COLO829 (cell line): ENCODE measurements at regions not wholly inside any gene's neighbourhood (a gene's known extent, or its start where the extent isn't known, plus 50 kb on each side); places are given as distances from the start of the nearest gene placed in this dataset.
"Not testable (repeated sequence)": the region's sequence is repeated elsewhere in the genome, so short reads cannot be mapped to it uniquely, and the experiment has no call there.

Source experiments
- DNase-seq: peaks from one replicate; pipeline ENCODE4 v3.0.0; 2012; ENCODE audit warnings: low spot score

DNA sequence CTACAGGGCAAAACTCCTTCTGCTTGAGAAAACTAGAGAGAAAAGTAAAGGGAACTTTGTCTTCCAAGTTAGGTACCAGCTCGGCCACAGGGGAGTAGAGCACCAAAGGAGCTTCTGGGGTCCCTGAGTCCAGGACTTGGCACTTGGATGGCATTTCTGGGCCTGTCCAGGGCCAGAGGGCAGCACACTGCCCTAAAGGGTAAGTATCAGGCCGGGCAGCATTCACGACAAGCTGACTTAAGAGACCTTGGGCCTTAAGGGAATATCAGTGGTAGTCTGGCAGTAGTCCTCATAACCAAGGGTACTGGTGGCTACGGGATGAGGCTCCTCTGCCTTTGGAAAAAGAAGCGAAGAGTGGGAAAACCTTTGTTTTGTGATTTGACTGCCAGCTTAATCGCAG lies 632.7 kb downstream of the KLHL13 start:
- DNase-seq: no peak

DNA sequence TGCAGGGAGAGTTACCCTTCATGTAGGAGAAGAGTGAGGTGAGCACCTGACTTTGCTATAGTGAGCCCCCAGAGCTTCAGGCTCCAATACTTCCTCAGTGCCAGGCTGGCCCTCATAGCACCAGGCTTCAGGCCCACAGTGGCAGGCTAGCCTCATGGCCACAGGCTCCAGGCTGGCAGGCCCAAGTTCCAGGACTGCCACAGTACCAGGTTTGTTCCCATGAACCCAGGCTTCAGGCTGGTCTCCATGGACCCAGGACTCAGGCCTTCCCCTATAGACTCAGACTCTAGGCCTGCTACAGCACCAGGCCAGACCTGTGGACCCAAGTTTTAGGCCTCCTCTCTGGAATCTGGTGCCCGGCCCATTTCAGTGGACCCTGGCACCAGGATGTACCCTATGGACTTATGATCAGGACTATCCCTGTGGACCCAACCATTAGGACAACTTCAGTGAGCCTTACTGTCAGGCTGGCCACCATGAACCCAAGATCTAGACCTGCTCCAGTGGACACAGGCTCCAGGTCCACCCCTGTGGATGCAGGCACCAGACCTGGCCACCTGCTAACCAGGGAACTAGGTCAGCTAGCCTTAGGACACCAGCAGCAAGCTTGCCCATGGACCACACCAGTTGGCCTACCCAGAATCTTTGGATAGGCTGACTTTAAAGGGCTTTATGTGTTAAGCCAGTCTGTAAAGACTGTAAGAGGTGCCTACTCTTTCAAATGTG lies 658.2 kb downstream of the KLHL13 start:
- no peak for DNase-seq

- DNase-seq: no peak
Observed at GRCh38 chrX:117455787-117456186, 660.8 kb downstream of the KLHL13 start.

DNA sequence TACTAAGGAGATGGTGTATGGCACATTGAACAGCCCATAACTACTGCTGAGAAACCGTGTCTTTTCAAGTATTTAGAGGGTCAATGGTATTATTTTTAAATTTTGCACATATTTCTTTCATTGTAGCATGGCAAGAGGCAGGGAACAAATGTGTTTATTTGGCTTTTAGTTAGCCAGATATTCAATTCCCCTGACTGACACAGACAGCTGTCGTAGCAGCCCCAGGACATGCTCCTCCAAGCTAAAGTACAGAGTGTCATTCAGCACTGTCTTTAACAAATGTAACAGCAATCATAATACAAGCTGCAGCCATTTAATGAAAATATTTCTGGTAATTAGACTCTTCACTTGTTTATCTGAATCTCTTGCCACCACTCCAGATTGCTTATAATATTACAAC lies 687.1 kb downstream of the KLHL13 start:
- no peak for DNase-seq

- DNase-seq: no peak
Observed at GRCh38 chrX:117407449-117408150, 709.0 kb downstream of the KLHL13 start.

- no peak for DNase-seq
Observed at GRCh38 chrX:117400839-117401238, 715.8 kb downstream of the KLHL13 start.

GRCh38 chrX:117400005-117400404 lies 716.6 kb downstream of the KLHL13 start:
- no peak for DNase-seq

DNA sequence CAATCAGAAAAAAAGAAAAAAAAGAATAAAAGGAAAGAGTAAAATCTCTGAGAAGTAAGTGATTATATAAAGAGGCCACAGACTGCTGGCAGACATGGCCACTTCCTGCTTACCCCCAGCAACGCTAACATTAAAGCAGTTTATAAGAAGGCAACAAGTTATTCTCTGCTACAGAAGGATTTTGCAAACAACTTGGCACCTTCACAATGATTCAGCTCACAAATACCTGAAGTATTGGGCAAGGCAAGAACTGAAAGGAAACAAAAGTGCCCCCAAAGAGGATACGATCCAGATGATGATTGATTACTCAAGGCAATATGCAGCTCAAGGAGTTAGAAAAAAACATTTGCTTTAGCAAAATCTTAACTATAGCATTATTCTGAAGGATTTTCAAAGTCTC lies 718.8 kb downstream of the KLHL13 start:
- DNase-seq: no peak

GRCh38 chrX:117394506-117395070 lies 722.0 kb downstream of the KLHL13 start:
- not testable (repeated sequence) for DNase-seq

GRCh38 chrX:117392360-117392759 lies 724.2 kb downstream of the KLHL13 start:
- DNase-seq: not testable (repeated sequence)

DNA sequence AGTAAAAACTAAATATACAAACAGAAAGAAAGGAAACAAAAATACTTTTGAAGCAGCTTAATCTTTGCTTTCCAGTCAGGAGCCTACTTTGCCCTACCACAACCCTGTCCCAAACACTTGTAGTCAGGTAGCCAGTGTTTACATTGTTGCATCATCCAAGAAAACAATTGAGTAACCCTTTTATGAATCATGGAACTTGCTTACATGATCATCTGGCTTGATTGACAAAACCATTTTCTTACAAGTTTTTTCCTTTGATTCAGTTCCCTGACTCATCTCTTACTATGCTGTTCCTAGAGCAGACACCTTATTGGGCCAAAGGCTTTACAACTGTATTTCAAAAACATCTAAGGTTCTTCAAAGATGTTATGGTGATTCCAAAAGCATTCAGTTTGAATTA lies 740.1 kb downstream of the KLHL13 start:
- no peak for DNase-seq

DNA sequence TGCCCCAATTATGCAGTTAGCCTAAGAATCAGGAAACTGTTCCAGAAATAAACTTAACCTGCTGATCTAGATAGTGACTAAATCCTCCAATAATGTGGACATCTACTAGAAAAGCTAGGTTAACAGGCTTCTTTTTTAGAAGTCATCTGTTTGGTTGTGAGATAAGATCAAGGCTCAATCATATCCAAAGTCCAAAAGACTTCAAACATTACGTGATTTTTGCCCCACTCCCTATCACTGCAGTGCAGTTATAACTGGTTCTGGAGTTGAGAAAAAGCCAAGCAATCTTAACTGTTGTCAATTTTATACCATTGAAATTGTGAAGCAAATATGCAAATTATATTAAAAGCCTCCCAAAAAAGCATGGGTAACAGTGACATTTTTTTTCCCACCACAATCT lies 781.4 kb downstream of the KLHL13 start:
- DNase-seq: no peak

DNA sequence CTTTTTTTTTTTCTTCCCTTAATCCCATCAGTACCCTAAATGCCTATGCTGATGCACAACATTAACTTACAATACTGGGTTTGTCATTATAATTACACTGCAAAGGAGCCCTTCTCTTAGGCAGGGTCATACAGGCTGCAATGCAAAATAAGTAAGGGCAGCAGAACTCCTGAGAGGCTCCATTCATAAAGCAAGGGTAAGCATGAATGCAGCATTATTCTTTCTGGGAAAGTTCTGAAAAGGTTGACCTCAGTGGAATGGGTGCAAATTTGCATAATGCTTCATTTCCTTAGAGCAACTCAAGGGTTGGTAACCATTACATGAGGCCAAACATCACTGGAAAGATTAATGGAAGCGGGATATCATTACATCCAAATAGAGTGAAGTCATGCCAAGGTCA lies 789.2 kb downstream of the KLHL13 start:
- peak; percentile 50 for DNase-seq

DNA sequence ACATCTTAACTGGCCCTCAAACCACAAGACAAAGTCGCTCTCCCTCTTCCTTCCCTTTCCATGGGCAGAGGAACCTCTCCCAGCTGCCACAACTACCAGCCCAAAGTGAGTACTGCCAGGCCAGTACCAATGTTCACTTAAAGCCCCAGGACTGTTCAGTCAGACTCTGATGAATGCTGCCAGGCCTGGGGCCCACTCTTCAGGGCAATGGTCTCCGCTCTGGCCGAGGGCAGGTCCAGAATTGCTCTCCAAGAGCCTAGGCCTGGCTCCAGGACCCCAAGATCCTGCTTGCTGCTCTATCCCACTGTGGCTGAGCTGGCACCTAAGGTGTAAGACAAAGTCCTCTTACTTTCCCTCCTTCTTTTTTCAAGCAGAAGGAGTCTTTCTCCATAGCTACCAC lies 790.9 kb downstream of the KLHL13 start:
- DNase-seq: no peak

- DNase-seq: no peak
Observed at GRCh38 chrX:117305168-117305766, 811.3 kb downstream of the KLHL13 start.

DNA sequence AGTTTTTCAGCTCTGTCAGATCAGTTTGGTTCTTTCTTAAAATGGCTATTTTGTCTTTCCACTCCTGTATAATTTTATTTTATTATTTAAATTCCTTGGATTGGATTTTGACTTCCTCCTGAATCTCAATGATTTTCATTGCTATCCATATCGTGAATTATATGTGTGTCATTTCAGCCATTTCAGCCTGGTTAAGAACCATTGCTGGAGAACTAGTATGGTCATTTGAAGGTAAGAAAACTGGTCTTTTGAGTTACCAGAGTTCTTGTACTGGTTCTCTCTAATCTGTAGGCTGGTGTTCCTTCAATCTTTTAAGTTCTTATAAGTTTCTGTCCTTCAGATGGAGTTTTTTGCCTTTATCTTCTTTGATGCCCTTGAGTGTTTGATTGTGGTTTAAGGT lies 815.5 kb downstream of the KLHL13 start:
- no peak for DNase-seq

GRCh38 chrX:117291760-117292159 lies 824.9 kb downstream of the KLHL13 start:
- DNase-seq: no peak

GRCh38 chrX:117274965-117275364 lies 812.2 kb upstream of the CT83 start:
- DNase-seq: peak; percentile 3
